CD4-positive, alpha-beta T cell treated with Interleukin-4 for 1 hour (primary cell): ENCODE measurements at regions not wholly inside any gene's neighbourhood (a gene's known extent, or its start where the extent isn't known, plus 50 kb on each side); places are given as distances from the start of the nearest gene placed in this dataset.
"Not testable (repeated sequence)": the region's sequence is repeated elsewhere in the genome, so short reads cannot be mapped to it uniquely, and the experiment has no call there.

ENCODE experiments used
- DNase-seq, 2 donors: peaks; one replicate each; pipeline ENCODE4 v3.0.0-alpha.2; 2020 to 2022

DNA sequence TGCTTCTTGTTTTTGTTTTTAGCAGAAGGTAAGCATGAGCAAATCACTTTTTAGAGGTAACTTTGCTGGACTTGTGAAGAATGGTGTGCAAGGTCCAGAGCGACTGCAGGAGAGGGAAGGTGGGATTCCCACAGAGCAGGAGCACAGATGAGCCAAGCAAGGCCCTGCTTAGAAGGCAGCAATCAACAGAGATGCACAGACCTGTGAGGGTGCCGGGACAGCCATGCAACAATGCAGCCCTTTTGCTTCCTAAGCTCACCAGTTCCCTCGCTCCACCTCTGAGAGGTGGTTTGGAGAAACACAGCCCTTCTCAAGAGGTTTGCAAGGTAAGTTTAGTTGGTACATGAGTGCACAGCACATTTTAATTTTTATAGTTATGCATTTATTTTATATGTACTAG lies 85.1 kb upstream of the FBXO28 start:
- not testable (repeated sequence) for DNase-seq

DNA sequence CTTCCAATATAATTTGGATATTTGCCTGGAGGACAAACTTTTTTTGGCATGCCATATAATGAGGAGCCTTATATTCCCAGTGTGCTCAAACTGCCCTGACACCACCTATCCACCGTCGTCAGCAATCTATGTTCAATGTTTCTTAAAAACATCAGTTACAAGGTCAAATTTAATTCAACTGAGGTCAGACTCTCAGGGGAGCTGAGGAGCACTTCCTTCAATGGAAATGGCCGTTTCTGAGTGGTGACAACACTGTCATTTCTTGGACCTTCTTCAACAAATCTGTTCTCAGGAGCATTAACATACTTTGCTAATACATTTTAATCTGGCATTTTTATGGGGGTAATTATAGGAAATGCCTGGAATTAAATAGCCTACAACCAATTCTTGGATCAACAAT lies 90.8 kb upstream of the FBXO28 start:
- not testable (repeated sequence) for DNase-seq

DNA sequence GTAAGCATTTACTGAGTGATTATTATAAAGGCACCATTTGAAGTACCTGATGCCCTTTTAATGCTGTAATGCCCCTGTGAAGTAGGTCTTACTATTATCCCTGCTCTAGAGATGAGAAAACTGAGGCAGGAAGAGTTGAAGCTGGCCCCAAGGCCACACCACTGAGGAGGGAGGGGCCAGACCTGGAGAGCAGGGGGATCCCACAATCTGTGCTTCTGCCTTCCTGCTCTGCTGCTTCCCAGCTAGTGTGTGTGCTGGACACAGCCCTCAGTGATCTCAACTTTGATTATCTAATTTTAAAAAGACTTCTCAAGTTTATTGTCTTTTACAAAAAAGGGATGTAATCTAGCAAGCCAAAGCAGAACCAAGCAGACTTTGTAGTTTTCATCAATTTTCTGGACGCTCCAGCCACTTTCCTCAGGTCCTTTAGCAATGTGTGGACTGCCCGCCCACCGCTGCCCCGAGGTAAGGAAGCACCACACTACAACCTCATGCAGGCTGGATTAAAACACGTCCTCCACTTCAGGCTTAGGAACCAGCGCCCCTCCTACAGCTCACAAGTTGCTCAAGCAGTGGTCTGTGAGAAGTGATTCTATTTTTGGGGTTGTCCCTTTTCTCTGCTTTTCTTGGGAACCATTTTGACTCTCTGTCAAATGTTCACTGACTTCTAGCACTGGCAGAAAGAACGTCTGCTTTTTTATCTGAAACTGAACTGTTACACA lies 91.5 kb upstream of the FBXO28 start:
- not testable (repeated sequence) for DNase-seq

DNA sequence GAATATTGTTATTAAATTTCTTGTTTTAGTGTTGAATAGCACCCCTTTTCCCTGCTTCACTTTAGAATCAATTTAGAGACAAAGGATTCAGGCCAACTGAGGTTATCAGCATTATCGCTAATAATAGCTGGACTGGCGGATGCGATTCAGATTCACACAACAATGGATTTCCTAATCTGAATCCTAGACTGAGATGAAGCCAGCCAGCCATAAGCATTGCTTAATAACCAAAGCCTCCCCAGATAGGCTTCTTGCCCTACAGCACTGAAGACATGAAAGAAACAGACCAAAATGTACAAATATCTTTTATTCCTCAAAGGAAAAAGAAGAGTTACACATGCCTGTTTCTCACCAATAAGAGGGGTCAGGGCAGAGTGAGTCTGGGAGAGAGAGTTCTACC lies 94.0 kb upstream of the FBXO28 start:
- not testable (repeated sequence) for DNase-seq

DNA sequence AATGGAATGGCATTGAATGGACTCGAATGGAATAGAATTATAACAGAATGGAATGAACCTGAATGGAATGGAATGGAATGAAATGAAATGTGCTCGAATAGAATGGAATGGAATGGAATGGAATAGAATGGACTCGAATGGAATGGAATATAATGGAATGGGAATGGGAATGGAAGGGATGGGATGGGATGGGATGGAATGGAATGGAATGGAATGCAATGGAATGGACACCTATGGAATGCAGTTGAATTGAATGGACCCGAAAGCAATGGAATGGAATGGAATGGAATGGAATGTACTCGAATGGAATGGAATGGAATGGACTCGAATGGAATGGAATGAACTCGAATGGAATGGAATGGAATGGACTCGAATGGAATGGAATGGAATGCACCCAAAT lies 98.1 kb upstream of the FBXO28 start:
- DNase-seq, result not testable (repeated sequence)

DNA sequence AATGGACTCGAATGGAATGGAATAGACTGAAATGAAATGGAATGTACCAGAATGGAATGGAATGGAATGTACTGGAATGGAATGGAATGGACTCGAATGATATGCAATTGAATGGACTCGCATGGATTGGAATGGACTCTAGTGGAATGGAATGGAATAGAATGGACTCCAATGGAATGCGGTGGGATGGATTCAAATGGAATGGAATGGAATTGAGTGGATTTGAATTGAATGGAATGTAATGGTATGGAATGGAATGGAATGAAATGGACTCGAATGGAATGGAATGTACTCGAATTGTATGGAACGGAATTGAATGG lies 99.6 kb upstream of the FBXO28 start:
- no peak for DNase-seq

DNA sequence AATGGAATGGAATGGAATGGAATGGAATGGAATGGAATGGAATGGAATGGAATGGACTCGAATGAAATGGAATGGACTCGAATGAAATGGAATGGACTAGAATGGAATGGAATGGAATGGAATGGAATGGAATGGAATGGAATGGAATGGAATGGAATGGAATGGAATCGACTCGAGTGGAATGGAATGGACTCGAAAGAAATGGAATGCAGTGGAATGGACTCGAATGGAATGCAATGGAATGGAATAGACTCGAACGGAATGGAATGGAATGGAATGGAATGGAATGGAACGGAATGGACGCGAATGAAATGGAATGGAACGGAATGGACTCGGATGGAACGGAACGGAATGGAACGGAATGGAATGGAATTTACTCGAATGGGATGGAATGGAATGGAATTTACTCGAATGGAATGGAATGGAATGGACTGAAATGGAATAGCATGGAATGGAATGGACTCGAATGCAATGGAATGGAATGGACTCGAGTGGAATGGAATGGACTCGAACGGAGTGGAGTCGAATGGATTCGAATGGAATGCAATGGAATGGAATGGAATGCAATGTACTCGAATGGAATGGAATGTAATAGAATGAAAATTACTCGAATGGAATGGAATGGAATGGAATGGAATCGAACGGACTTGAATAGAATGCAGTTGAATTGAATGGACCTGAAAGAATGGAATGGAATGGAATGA lies 100.1 kb upstream of the FBXO28 start:
- not testable (repeated sequence) for DNase-seq

DNA sequence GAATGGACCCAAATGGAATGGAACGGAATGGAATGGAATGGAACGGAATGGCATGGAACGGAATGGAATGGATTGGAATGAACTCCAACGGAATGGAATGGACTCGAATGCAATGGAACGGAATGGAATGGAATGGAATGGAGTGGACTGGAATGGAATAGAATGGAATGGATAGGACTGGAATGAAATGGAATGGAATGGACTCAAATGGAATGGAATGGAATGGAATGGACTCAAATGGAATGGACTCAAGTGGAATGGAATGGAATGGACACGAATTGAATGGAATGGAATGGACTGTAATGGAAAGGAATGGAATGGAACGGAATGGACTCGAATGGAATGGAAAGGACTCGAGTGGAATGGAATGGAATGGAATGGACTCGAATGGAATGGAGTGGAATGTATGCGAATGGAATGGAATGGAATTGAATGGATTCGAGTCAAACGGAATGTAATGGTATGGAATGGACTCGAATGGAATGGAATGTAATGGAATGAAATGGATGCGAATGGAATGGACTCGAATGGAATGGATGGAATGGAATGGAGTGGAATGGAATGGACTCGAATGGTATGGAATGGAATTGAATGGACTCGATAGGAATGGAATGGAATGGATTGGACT lies 101.0 kb upstream of the FBXO28 start:
- not testable (repeated sequence) for DNase-seq

DNA sequence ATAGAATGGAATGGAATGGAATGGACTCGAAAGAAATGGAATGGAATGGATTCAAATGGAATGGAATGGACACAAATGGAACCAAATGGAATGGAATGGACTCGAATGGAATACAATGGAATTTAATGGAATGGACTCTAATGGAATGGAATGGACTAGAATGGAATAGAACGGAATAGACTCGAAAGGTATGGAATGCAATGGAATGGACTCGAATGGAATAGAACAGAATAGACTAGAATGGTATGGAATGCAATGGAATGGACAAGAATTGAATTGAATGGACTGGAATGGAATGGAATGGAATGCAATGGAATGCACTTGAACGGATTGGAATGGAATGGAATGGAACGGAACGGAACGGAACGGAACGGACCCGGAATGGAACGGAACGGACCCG lies 101.7 kb upstream of the FBXO28 start:
- DNase-seq, result not testable (repeated sequence)

DNA sequence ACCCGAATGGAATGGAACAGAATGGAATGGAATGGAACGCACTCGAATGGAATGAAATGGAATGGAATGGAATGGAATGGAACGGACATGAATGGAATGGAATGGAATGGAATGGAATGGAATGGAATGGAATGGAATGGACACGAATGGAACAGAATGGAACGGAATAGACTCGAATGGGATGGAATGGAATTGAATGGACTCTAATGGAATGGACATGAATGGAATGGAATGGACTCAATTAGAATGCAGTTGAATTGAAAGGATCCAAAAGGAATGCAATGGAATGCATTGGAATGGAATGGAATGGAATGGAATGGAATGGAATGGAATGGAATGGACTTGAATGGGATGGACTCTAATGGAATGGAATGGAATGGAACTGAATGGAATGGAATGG lies 102.2 kb upstream of the FBXO28 start:
- not testable (repeated sequence) for DNase-seq

DNA sequence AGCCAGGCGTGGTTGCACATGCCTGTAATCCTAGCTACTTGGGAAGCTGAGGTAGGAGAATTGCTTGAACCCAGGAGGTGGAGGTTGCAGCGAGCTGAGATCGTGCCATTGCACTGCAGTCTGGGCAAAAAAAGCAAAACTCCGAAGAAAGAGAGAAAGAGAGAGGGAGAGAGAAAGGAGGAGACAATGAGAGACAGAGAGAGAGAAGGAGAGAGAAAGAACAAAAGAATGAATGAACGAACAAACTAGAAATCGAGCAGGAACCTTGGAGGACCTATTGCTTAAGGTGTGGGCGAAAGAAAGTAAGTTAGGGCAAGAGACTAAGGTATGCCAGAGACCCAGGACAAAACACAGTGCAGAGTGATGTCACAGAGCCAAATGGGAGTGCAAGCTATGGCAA lies 102.8 kb upstream of the FBXO28 start:
- not testable (repeated sequence) for DNase-seq

DNA sequence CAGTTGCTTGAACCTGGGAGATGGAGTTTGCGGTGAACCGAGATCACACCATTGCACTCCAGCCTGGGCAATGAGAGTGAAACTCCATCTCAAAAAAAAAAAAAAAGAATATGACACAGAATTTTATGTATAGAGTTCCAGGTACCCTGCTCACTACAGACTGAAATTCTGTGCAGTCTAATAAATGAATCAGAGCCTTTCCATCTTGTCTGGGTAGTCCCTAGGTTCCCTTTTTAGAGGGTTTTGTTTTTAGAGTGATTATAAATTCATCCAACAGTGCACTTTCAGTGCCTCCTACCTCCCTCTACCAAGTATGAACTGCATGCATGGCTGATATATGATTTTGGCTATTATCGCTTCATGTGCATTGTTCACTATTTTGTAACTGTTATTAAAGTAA lies 107.9 kb upstream of the FBXO28 start:
- not testable (repeated sequence) for DNase-seq

DNA sequence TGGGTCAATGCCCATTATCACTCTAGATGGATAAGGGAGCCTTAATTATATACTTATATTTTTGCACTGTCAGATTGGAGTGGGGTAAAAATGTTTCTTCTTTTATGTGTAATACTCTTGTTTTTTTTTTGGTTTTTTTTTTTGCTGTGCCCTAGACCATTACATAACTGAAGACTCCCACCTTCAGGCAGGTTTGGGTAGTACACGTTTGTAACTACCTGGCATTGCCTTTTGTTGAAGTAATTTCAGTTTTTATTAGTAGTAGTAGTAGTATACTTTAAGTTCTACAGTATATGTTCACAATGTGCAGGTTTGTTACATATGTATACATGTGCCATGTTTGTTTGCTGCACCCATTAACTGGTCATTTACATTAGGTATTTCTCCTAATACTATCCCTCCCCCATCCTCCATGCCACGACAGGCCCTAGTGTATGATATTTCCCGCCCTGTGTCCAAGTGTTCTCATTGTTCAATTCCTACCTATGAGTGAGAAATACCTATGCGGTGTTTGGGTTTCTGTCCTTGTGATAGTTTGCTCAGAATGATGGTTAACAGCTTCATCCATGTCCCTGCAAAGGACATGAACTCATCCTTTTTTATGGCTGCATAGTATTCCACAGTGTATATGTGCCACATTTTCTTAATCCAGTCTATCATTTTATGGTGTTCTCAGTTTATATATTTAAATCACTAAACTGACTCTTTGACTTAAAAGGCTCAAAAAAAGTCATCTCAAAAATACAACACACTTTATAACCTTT lies 109.2 kb upstream of the FBXO28 start:
- DNase-seq, result peak; percentile 62 to 73

DNA sequence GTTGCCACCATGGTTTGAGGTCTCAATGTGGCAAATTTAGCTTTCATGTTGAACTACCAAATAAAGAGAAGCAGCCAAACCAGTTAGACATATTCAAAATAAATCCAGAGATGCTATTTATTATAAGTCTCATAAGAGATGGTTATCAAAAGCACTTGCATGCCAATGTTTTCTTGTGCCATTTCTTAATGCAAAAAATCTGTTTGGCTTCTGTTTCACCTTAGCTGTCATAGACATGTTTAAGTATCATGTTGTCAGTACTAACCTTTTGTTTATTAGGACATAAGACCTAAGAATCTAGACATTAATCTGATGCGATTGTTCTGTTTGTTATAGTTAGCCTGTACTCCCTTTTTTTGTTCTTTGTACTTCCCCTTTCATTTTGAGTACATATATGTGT lies 110.0 kb upstream of the FBXO28 start:
- not testable (repeated sequence) for DNase-seq

DNA sequence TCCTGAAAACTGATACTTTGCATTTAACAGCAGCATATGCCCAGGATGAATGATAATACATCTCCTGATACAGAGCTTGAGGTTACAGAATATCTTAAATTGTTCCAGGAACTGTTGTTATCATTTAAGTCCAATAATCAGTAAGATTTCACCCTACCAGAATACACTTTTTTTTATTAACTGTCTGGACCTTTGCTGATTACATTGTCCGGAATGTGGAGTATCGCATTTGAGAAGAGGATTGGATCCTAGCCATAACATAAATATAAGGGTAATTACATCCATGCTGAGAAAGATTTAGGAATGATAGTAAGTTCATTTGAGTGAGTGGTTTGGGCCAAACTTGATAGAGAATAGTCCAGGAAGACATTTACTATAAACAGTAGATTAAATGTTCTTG lies 112.2 kb upstream of the FBXO28 start:
- not testable (repeated sequence) for DNase-seq

DNA sequence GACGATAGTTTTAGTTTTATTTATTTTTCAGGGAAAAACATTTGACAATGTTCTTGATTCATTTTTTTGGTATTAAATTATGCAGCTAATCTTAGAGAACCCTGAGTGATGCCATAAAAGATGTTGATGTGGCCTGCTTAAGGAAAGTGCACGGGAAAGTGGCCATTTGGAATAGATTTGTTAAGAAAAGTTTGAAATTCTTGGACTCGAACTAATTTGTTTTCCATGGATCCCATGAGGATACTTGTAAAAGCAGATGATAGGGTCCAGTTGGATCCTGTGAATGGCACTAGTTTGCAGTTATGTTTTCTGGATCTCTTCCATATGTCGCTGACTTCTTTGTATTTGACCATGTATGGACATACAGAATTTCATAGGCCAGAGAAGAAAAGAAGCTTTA lies 114.2 kb upstream of the FBXO28 start:
- DNase-seq, result not testable (repeated sequence)

DNA sequence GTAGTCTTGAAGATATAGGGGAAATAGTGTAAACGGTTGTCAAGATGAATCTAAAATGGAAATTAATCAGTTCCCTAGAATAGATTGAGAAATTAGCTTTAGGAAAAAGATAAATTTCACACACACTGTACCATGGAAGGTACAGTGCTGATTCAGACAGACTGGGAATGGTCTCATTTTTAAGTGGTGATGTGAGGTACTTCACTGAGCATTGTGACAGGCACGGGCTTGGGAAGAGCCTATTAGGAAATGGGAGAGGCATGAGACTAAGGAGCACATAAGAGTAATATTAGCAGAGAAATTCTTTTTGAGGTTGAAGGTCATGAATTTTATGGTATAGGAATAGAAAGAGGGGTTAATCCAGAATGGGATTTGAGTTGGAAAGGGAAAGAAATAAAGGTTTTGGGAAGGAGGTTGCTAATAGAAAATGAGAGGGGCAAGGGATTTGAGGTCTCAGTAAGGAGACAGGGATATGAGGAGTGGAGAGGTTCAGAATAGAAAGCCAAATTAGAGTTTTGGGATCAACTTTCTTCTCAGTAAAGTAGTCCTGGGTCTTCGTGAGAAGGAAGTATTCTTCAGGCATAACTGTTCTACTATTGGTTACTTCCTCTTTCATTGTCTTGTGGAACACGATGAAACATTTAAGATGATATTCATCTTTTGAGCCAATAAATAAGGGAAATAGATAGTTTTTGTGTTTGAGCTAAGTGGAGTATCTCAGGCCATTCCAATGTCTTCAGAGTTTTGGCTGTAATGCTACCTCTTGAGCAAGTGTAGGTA lies 115.0 kb upstream of the FBXO28 start:
- DNase-seq, result not testable (repeated sequence)

DNA sequence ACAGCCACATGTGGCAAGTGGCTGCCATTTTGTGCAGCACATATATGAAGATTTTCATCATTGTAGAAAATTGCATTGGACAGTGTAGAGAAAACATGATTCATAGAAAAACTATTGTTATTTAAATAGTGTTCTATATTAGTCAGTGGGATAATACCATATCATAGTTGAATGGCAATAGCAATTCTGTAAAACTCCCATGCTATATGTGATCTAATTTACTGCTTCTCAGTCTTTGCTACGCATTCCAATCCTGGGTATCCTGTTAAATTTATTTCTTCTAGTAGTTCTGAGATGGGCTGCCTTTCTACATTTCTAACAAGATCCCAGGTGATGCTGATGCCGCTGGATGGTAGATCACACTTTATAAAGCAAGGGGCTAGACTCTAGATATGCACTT lies 117.5 kb upstream of the FBXO28 start:
- DNase-seq, result not testable (repeated sequence)

DNA sequence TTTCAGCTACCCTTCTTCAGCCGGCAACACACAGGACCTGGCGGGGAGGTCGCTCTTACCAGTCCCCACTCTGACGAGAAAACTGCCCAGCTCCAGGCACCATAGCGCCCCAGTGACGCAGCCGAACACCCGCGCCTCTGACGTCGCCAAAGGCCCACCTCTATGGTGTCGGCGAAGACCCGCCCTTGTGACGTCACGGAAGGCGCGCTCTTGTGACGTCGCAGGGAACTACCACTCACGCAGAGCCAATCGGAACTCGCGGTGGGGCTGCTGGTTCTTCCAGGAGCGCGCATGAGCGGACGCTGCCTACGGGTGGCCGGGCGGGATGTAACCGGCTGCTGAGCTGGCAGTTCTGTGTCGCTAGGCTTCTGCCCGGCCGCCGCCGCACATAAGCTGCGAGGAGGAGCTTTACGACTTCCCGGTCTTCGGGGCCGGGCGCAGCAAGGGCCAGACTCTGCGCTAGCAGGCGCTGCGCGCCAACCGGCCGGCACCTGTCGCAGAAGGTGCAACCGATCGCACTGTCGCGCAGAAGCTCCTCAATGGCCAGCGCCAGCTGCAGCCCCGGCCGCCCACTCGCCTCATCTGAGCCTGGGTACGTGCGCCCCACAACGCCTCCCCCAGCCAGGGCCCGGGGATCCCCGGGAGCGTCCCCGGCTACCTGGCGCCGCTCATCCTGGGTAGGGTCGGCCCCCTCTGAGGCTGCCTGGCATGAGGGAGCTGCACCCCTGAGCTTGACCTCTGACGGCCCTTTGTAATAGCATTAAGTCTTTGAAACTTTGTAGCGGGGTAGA lies 121.3 kb upstream of the FBXO28 start:
- peak; percentile 100 for DNase-seq

DNA sequence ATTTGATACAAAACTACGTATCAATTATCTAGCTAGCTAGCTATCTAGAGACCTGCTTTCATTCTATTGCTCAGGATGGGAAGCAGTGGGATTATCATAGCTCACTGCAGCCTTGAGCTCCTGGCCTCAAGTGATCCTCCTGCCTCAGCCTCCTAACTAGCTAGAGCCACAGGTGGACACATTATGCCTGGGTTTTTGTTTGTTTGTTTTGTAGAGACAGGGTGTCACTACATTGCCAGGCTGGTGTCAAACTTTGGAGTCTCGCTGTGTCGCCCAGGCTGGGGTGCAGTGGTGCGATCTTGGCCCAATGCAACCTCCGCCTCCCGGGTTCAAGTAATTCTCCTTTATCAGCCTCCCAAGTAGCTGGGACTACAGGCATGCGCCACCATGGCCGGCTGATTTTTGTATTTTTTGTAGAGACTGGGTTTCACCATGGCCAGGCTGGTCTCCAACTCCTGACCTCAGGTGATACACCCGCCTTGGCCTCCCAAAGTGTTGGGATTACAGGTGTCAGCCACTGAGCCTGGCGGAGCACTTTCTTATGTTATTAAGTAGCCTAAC lies 122.5 kb upstream of the FBXO28 start:
- DNase-seq, result not testable (repeated sequence)

DNA sequence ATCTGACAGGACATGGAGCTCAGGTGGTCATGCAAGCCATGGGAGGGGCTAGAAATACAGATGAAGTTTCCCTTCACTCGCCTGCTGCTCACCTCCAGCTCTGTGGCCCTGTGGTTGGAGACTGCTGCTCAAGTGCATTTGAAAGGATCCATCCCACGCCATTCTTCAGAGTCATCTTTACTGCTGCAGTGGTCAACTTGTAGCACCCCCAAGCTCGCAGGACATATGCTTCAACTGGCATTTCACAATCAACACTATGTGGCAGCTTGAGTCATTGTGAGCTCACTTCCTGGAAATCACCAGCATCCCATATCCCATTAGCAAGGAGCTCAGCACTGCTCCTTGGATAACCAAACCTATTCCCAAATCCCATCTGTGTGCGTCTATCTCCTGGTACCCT lies 116.2 kb upstream of the TP53BP2 start:
- not testable (repeated sequence) for DNase-seq
